DMS53 treated with DMSO at 0.1 percent for 48 hours (cell line): ENCODE measurements at regions not wholly inside any gene's neighbourhood (a gene's known extent, or its start where the extent isn't known, plus 50 kb on each side); places are given as distances from the start of the nearest gene placed in this dataset.

ENCODE experiments used
- DNase-seq: peaks from one replicate; lab custom pipeline; 2025; ENCODE audit not compliant: unreplicated experiment; lab: John Stamatoyannopoulos, UW

- DNase-seq, result no peak
Measured at GRCh38 chr4:160175064-160175643, 1072.3 kb downstream of the RAPGEF2 start.

GRCh38 chr4:160180211-160180610, 1077.3 kb downstream of the RAPGEF2 start:
- no peak for DNase-seq

DNA sequence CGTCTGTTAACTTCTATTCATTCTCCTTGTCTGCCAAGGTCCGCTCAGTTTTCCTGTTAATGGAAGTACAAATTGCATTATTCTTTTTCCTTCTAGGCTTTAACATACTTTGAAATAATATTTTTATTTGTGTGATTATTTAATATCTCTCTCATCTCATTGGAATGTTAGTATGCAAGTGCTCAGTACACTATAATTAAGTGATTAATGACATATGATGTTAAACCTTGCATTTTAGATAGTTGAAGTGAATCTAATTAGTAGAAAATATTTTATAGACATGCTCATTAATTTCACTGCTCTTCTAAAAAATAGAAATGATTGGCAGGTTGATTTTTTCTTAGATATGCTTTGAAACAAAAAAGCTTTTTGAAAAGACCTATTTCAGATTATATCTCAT, 1079.8 kb downstream of the RAPGEF2 start:
- no peak for DNase-seq

GRCh38 chr4:160184884-160185283, 1082.0 kb downstream of the RAPGEF2 start:
- no peak for DNase-seq

DNA sequence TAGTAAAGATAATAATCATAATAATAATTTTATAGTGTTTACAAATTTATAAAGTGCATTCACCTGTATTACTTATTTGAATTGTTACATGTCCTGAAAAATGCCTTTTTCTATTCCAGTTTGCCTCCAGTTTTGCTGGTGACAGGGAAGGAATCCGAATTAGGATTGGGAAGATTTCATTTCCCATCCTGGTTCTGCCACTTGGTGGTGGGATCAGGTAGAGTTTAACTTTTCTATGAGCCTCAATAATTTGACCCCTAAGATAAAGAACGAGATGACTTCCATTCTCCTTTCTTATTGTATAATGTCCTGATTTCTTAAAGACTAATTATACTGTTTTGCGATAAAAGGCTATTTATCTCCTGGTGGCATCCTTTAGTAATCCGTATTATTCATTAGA, 1090.9 kb downstream of the RAPGEF2 start:
- no peak for DNase-seq

DNA sequence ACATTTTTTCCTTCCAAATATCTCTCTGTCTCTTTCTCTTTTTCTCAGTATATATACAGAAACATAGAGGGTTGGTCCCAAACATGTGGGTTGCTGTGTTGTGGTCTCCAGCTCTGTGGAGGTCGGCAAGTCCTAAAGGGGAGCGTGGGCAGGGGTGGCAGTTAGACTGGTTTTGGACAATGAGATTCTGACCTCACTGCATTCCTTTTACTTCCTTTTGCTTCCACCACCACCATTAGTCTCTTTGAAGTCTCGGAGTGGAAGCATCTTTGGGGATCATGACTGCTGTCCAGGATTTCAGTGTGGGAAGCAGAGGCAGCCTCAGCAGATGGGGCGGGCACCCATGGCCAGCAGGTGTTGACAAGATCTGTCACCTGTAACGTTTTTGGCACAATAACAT, 1091.8 kb downstream of the RAPGEF2 start:
- no peak for DNase-seq

- no peak for DNase-seq
Measured at GRCh38 chr4:160202802-160203201, 1099.9 kb downstream of the RAPGEF2 start.

DNA sequence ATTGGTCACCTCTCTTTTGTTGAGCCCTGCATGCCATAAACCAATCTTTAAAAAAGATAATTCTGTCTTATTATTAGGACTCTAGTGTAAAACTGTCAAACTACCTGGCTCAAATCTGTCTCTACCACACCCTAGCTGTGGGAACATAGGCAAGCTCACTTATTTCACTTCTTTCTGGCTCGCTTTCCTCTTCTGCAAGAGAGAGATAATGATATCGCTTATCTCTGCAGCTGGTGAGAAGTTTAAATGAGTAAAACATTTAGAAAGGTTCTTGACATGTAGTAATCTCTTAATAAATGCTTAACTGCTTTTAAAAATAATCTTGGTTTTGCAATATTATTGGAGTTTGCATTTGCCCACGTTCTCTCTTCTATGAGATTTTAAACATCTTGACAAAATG, 1109.2 kb downstream of the RAPGEF2 start:
- no peak for DNase-seq

GRCh38 chr4:160213366-160213765, 1110.5 kb downstream of the RAPGEF2 start:
- DNase-seq, result no peak

DNA sequence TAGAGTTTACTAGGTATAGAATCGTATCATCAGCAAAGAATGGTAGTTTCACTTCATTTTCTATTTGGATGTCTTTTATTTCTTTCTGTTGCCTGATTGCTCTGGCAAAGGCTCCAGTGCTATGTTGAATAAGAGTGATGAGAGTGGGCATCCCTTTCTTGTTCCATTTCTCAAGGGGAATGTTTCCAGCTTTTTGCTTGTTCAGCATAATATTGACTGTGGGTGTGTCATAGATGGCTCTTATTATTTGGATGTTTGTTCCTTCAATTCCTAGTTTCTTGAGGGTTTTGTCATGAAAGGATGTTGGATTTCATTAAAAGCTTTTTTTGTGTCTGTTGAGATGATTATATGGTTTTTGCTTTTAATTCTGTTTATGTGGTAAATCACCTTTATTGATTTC, 1114.5 kb downstream of the RAPGEF2 start:
- no peak for DNase-seq

- no peak for DNase-seq
Measured at GRCh38 chr4:160224049-160224448, 1121.2 kb downstream of the RAPGEF2 start.

DNA sequence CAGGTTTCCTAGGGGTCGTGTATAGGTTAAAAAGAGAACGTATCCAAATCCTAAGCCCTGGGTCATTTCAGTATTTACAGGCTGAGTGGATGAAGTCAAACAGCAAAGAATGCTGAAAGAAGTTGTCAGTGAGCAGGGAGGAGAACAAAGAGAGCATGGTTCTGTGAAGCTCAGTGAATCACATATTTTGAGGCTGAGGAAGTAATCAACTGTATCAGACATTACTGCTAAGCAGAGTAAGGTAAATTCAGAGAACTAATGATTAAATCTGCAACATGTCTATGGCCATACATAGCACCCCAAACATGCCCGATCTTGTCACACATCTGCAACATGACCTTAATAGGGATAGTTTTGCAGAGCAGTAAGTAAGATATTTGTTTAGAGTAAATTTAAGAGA, 1130.3 kb downstream of the RAPGEF2 start:
- no peak for DNase-seq

- DNase-seq, result no peak
Measured at GRCh38 chr4:160235285-160235684, 1132.4 kb downstream of the RAPGEF2 start.

- no peak for DNase-seq
Measured at GRCh38 chr4:160235771-160236170, 1132.9 kb downstream of the RAPGEF2 start.

DNA sequence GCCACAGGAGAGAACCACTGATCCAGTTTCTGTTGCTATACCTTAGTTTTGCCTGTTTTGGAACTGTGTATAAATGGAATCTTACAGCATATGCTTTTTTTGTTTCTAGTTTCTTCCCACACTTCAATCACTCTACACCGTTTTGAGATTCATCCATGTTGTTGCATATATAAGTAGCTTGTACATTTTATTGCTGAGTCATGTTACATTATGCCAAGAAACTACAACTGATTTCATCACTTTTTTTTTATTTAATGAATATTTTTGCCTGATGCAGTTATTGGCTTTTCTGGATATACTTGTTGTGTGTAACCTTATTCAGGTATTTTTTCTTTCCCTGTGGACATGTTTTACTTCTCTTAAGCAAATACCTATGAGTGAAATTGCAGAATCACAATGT, 1135.9 kb downstream of the RAPGEF2 start:
- DNase-seq, result no peak

- DNase-seq, result no peak
Measured at GRCh38 chr4:160247091-160247656, 1144.3 kb downstream of the RAPGEF2 start.

DNA sequence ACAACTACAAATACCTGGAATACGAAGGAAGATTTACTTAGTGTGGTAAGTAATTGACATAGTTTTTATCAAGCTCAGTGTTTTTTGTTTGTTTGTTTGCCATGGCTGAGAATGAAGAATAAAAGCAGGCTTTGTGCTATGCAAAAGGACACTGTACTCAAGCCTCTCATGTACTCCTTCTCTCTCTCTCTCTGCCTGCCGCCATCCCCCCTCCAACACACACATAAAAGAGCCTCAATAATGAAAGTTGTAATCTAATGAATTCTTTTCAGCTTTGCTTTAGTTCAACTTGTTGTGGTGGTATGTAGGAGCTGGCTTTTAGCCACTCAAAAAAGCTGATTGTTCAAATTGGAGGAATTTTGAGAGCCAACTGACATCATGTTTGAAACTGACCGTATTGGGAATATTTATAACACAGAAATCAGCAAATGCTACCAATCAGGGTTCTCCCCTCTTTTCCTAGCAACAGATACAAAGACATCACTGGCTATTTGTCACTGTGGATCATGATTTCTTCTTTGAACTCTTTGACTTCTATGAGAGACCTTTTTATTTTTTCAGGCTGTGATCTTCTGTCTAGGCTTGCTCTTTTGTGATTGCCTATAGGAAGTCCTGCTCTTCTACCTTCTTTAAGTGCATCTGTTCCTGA, 1148.8 kb downstream of the RAPGEF2 start:
- no peak for DNase-seq

GRCh38 chr4:160257318-160257717, 1154.4 kb downstream of the RAPGEF2 start:
- no peak for DNase-seq

- DNase-seq, result no peak
Measured at GRCh38 chr4:160265014-160265413, 1162.1 kb downstream of the RAPGEF2 start.

GRCh38 chr4:160265836-160266235, 1163.0 kb downstream of the RAPGEF2 start:
- no peak for DNase-seq

DNA sequence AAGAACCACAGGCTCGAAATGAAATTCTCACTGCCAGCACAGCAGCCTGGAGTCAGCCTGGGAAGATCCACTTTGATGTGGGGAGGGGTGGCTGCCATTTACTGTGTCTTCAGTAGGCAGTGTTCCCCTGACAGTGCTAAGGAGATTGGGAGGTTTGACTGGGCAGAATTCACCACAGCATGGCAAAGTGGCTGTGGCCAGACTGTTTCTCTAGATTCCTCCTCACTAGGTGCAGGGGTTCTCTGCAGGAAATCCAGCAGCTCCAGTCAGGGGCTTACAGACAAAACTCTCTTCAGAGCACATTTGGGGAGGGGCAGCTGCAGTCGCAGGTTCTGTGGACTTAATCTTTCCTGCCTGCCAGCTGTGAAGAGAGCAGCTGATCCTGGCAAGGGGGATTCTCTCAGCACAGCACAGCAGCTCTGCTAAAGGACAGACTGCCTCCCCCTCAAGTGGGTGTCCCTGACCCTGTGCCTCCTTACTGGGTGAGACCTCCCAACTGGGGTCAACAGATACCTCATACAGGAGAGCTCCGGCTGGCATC, 1174.0 kb downstream of the RAPGEF2 start:
- no peak for DNase-seq

GRCh38 chr4:160283081-160283480, 1180.2 kb downstream of the RAPGEF2 start:
- no peak for DNase-seq

DNA sequence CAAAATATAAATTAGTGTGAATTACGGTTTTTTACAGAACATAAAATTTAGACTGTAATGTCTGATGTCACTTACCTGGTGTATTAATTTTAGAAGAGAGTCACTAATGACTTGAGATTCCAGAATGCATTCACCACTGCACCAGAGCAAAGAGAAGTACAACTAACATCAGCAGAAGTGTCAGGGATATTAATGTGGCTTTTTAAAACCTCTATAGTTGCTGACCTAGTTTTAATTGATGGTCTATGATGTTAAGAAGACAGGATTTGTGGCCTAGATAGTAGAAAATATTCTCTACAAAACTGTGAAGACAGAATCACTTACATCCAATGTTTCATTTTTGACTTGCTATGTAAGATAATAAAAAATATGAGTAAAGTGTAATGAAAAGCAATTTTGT, 1181.6 kb downstream of the RAPGEF2 start:
- no peak for DNase-seq
